ENCODE measurements at regions not wholly inside any gene's neighbourhood (a gene's known extent, or its start where the extent isn't known, plus 50 kb on each side); places are given as distances from the start of the nearest gene placed in this dataset.

GRCh38 chr4:57442831-57443291 is 332.7 kb upstream of the IGFBP7 start:
- ATAC-seq (ENCODE audit: low read depth) (no peak), DNase-seq (ENCODE audit: low spot score in 2 of 2) (no peak)
- Mint-ChIP-seq H3K4me1 (no peaks in the 10 kb centered on the region), H3K36me3 (no peaks in the 10 kb centered on the region), H3K9me3 (peaks cover 4% of the 10 kb centered on the region), H3K4me3 (no peak overlapping the region), H3K27me3 (no peaks in the 10 kb centered on the region), H3K27ac (no peak overlapping the region)

GRCh38 chr4:57442241-57442640 is 332.1 kb upstream of the IGFBP7 start:
- no peak for DNase-seq (ENCODE audit: low spot score in 2 of 2)
- Mint-ChIP-seq H3K9me3 (peaks cover 2% of the 10 kb centered on the region), H3K27ac (no peak overlapping the region)

GRCh38 chr4:57437649-57438048 is 327.5 kb upstream of the IGFBP7 start:
- DNase-seq (ENCODE audit: low spot score in 2 of 2), result no peak
- H3K4me1 Mint-ChIP-seq, result no peaks in the 10 kb centered on the region
- no peaks in the 10 kb centered on the region for H3K9me3 Mint-ChIP-seq
- no peak for ATAC-seq (ENCODE audit: low read depth)
- H3K27me3 Mint-ChIP-seq, result no peaks in the 10 kb centered on the region
- H3K27ac Mint-ChIP-seq, result no peak overlapping the region
- no peak overlapping the region for H3K4me3 Mint-ChIP-seq
- H3K36me3 Mint-ChIP-seq, result no peaks in the 10 kb centered on the region

More at GRCh38 chr4:57442241-57442640, 332.1 kb upstream of the IGFBP7 start:
- H3K27me3 Mint-ChIP-seq, result no peaks in the 10 kb centered on the region
- ATAC-seq (ENCODE audit: low read depth), result no peak
- no peak overlapping the region for H3K4me3 Mint-ChIP-seq
- no peaks in the 10 kb centered on the region for H3K36me3 Mint-ChIP-seq
- H3K4me1 Mint-ChIP-seq, result no peaks in the 10 kb centered on the region

GRCh38 chr4:57435300-57435699 is 325.1 kb upstream of the IGFBP7 start:
- H3K27me3 Mint-ChIP-seq, result no peaks in the 10 kb centered on the region
- no peaks in the 10 kb centered on the region for H3K9me3 Mint-ChIP-seq
- no peak overlapping the region for H3K4me3 Mint-ChIP-seq
- no peaks in the 10 kb centered on the region for H3K36me3 Mint-ChIP-seq
- no peak overlapping the region for H3K27ac Mint-ChIP-seq
- no peaks in the 10 kb centered on the region for H3K4me1 Mint-ChIP-seq
- DNase-seq (ENCODE audit: low spot score in 2 of 2), result no peak
- ATAC-seq (ENCODE audit: low read depth), result no peak

- Mint-ChIP-seq H3K27ac (no peak overlapping the region), H3K27me3 (no peaks in the 10 kb centered on the region)
Measured at GRCh38 chr4:57430726-57431125, 320.5 kb upstream of the IGFBP7 start.

GRCh38 chr4:57426779-57427395 is 316.7 kb upstream of the IGFBP7 start:
- no peaks in the 10 kb centered on the region for H3K9me3 Mint-ChIP-seq
- DNase-seq (ENCODE audit: low spot score in 2 of 2) (no peak), ATAC-seq (ENCODE audit: low read depth) (no peak)
- no peak overlapping the region for H3K4me3 Mint-ChIP-seq
- no peaks in the 10 kb centered on the region for H3K4me1 Mint-ChIP-seq
- H3K36me3 Mint-ChIP-seq, result no peaks in the 10 kb centered on the region
- H3K27me3 Mint-ChIP-seq, result no peaks in the 10 kb centered on the region
- no peak overlapping the region for H3K27ac Mint-ChIP-seq

More at GRCh38 chr4:57430726-57431125, 320.5 kb upstream of the IGFBP7 start:
- DNase-seq (ENCODE audit: low spot score in 2 of 2), result no peak
- no peaks in the 10 kb centered on the region for H3K9me3 Mint-ChIP-seq
- no peaks in the 10 kb centered on the region for H3K36me3 Mint-ChIP-seq
- no peak overlapping the region for H3K4me3 Mint-ChIP-seq
- no peak for ATAC-seq (ENCODE audit: low read depth)
- H3K4me1 Mint-ChIP-seq, result no peaks in the 10 kb centered on the region

- Mint-ChIP-seq H3K4me3 (no peak overlapping the region), H3K36me3 (peaks cover 1% of the 10 kb centered on the region), H3K27me3 (no peaks in the 10 kb centered on the region), H3K27ac (no peak overlapping the region), H3K4me1 (no peaks in the 10 kb centered on the region), H3K9me3 (peaks cover 2% of the 10 kb centered on the region)
- ATAC-seq (ENCODE audit: low read depth) (no peak), DNase-seq (ENCODE audit: low spot score in 2 of 2) (no peak)
Measured at GRCh38 chr4:57425610-57426009, 315.4 kb upstream of the IGFBP7 start.

- no peak for ATAC-seq (ENCODE audit: low read depth)
- Mint-ChIP-seq H3K27ac (no peak overlapping the region), H3K9me3 (peaks cover 2% of the 10 kb centered on the region), H3K36me3 (peaks cover 1% of the 10 kb centered on the region), H3K27me3 (no peaks in the 10 kb centered on the region), H3K4me1 (no peaks in the 10 kb centered on the region), H3K4me3 (no peak overlapping the region)
- no peak for DNase-seq (ENCODE audit: low spot score in 2 of 2)
Measured at GRCh38 chr4:57424232-57424897, 314.2 kb upstream of the IGFBP7 start.

- Mint-ChIP-seq H3K4me1 (no peaks in the 10 kb centered on the region), H3K27me3 (no peaks in the 10 kb centered on the region), H3K9me3 (peaks cover 2% of the 10 kb centered on the region), H3K4me3 (no peak overlapping the region), H3K36me3 (peaks cover 1% of the 10 kb centered on the region), H3K27ac (no peak overlapping the region)
- DNase-seq (ENCODE audit: low spot score in 2 of 2) (no peak), ATAC-seq (ENCODE audit: low read depth) (no peak)
Measured at GRCh38 chr4:57418133-57418532, 307.9 kb upstream of the IGFBP7 start.

GRCh38 chr4:57412259-57413054 is 302.3 kb upstream of the IGFBP7 start:
- H3K27ac Mint-ChIP-seq, result no peak overlapping the region
- ATAC-seq (ENCODE audit: low read depth), result no peak

GRCh38 chr4:57410331-57411052 is 300.3 kb upstream of the IGFBP7 start:
- no peaks in the 10 kb centered on the region for H3K27me3 Mint-ChIP-seq
- no peaks in the 10 kb centered on the region for H3K9me3 Mint-ChIP-seq
- ATAC-seq (ENCODE audit: low read depth) (no peak), DNase-seq (ENCODE audit: low spot score in 2 of 2) (no peak)
- no peak overlapping the region for H3K4me3 Mint-ChIP-seq
- H3K36me3 Mint-ChIP-seq, result no peaks in the 10 kb centered on the region
- no peaks in the 10 kb centered on the region for H3K4me1 Mint-ChIP-seq
- no peak overlapping the region for H3K27ac Mint-ChIP-seq

More at GRCh38 chr4:57412259-57413054, 302.3 kb upstream of the IGFBP7 start:
- H3K36me3 Mint-ChIP-seq, result no peaks in the 10 kb centered on the region
- H3K27me3 Mint-ChIP-seq, result no peaks in the 10 kb centered on the region
- DNase-seq (ENCODE audit: low spot score in 2 of 2), result no peak
- no peak overlapping the region for H3K4me3 Mint-ChIP-seq
- H3K4me1 Mint-ChIP-seq, result no peaks in the 10 kb centered on the region
- H3K9me3 Mint-ChIP-seq, result no peaks in the 10 kb centered on the region

GRCh38 chr4:57405359-57405758 is 295.2 kb upstream of the IGFBP7 start:
- Mint-ChIP-seq H3K27ac (no peak overlapping the region), H3K36me3 (no peaks in the 10 kb centered on the region), H3K9me3 (peaks cover 8% of the 10 kb centered on the region), H3K27me3 (no peaks in the 10 kb centered on the region), H3K4me1 (no peaks in the 10 kb centered on the region), H3K4me3 (no peak overlapping the region)
- DNase-seq (ENCODE audit: low spot score in 2 of 2) (no peak), ATAC-seq (ENCODE audit: low read depth) (no peak)

GRCh38 chr4:57404483-57404882 is 294.3 kb upstream of the IGFBP7 start:
- no peaks in the 10 kb centered on the region for H3K27me3 Mint-ChIP-seq
- H3K36me3 Mint-ChIP-seq, result no peaks in the 10 kb centered on the region
- H3K4me3 Mint-ChIP-seq, result no peak overlapping the region
- ATAC-seq (ENCODE audit: low read depth), result no peak
- no peak for DNase-seq (ENCODE audit: low spot score in 2 of 2)
- H3K9me3 Mint-ChIP-seq, result peaks cover 8% of the 10 kb centered on the region
- H3K4me1 Mint-ChIP-seq, result no peaks in the 10 kb centered on the region
- H3K27ac Mint-ChIP-seq, result no peak overlapping the region

- H3K36me3 Mint-ChIP-seq, result no peaks in the 10 kb centered on the region
- H3K4me1 Mint-ChIP-seq, result no peaks in the 10 kb centered on the region
- no peak for ATAC-seq (ENCODE audit: low read depth)
- no peak overlapping the region for H3K27ac Mint-ChIP-seq
- H3K4me3 Mint-ChIP-seq, result no peak overlapping the region
- DNase-seq (ENCODE audit: low spot score in 2 of 2), result no peak
- H3K27me3 Mint-ChIP-seq, result no peaks in the 10 kb centered on the region
- peaks cover 8% of the 10 kb centered on the region for H3K9me3 Mint-ChIP-seq
Measured at GRCh38 chr4:57403591-57403990, 293.4 kb upstream of the IGFBP7 start.

Measured in memory B cell (primary cell).